ENCODE measurements at regions not wholly inside any gene's neighbourhood (a gene's known extent, or its start where the extent isn't known, plus 50 kb on each side); places are given as distances from the start of the nearest gene placed in this dataset.

DNA sequence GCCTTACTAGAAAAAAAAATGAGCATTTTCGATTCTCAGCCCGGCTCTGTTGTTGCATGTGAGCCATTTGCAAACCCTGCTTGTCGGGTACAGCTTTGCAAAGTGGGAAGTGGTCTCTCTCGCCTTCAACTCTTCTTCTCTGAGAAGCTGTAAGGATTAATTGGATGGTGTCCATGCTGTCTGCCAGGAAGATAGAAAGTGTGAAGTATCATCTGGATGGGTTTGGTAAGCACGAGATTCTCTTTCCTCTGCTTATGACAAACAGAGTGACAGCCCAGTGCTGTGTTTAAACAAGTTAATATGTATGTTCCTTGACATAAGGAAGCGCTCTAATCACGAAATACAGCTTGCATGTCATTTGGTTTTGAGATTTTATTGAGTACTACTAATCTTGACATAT is 109.1 kb upstream of the SPATA31D4 start:
- H3K9me3 Mint-ChIP-seq (ENCODE audit: low read depth, unreplicated experiment), result no peaks in the 10 kb centered on the region
- intact Hi-C loops (cut with micrococcal nuclease; ENCODE audit: unreplicated experiment), result no loop called here
- H3K4me1 Mint-ChIP-seq (ENCODE audit: low read depth, unreplicated experiment), result peaks cover 36% of the 10 kb centered on the region
- CTCF ChIA-PET, result no interaction called here
- no peaks in the 10 kb centered on the region for H3K36me3 Mint-ChIP-seq (ENCODE audit: insufficient read depth, unreplicated experiment)
- DNase-seq, result no peak
- H3K4me3 Mint-ChIP-seq (ENCODE audit: low read depth, unreplicated experiment), result no peak overlapping the region
- no peak overlapping the region for H3K27ac Mint-ChIP-seq (ENCODE audit: unreplicated experiment)
- no peaks in the 10 kb centered on the region for H3K27me3 Mint-ChIP-seq (ENCODE audit: unreplicated experiment)
- BruUV-seq (replicated peaks), result no TSS peak
- TF ChIP-seq, protein P1, sequence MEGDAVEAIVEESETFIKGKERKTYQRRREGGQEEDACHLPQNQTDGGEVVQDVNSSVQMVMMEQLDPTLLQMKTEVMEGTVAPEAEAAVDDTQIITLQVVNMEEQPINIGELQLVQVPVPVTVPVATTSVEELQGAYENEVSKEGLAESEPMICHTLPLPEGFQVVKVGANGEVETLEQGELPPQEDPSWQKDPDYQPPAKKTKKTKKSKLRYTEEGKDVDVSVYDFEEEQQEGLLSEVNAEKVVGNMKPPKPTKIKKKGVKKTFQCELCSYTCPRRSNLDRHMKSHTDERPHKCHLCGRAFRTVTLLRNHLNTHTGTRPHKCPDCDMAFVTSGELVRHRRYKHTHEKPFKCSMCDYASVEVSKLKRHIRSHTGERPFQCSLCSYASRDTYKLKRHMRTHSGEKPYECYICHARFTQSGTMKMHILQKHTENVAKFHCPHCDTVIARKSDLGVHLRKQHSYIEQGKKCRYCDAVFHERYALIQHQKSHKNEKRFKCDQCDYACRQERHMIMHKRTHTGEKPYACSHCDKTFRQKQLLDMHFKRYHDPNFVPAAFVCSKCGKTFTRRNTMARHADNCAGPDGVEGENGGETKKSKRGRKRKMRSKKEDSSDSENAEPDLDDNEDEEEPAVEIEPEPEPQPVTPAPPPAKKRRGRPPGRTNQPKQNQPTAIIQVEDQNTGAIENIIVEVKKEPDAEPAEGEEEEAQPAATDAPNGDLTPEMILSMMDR (IDR thresholded peaks at IDR 0.05; ENCODE audit: unreplicated experiment), result no peak

DNA sequence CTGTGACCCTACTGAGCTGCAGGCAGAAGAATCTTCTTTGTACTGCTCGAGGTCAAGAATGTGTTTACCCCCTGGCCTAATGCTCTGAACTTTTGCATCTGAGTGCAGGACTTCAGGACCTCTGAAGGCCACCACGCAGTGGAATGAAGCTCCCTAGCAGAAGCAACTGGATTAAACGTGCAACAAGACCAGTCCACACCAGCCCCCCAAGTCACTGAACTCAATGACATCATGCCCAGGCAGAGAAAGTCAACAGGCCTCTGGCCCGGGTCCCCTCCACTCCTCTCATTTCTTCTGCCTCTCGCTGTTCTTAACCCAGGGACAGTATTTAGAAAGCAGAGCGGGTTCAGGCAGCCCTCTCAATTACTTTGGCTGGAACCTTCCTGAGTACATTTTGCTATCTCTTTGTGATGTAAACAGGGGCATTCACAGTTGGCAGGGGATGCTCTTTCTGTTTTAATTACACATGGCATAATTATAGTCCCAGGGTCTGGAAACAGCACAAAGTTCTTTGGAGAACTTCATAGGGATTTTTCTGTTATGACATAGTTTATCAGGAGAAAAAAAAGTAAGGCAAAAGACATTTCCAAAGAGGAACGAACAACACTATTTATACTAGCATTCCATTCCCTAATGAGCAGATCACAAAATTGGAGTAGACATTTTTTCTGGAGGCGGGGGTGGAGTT is 108.2 kb upstream of the SPATA31D4 start:
- intact Hi-C loops (cut with micrococcal nuclease; ENCODE audit: unreplicated experiment), result loop anchor here (10.0 kb wide), 1 partner anchor 85 kb away; no protein-coding TSS in a partner anchor
- CTCF ChIA-PET, result no interaction called here
- H3K27ac Mint-ChIP-seq (ENCODE audit: unreplicated experiment), result no peak overlapping the region
- no peaks in the 10 kb centered on the region for H3K36me3 Mint-ChIP-seq (ENCODE audit: insufficient read depth, unreplicated experiment)
- TF ChIP-seq, protein P1 (IDR thresholded peaks at IDR 0.05; ENCODE audit: unreplicated experiment), result no peak
- H3K4me3 Mint-ChIP-seq (ENCODE audit: low read depth, unreplicated experiment), result no peak overlapping the region
- no peaks in the 10 kb centered on the region for H3K27me3 Mint-ChIP-seq (ENCODE audit: unreplicated experiment)
- H3K9me3 Mint-ChIP-seq (ENCODE audit: low read depth, unreplicated experiment), result no peaks in the 10 kb centered on the region
- no peak for DNase-seq
- H3K4me1 Mint-ChIP-seq (ENCODE audit: low read depth, unreplicated experiment), result peaks cover 35% of the 10 kb centered on the region
- BruUV-seq (replicated peaks), result no TSS peak

DNA sequence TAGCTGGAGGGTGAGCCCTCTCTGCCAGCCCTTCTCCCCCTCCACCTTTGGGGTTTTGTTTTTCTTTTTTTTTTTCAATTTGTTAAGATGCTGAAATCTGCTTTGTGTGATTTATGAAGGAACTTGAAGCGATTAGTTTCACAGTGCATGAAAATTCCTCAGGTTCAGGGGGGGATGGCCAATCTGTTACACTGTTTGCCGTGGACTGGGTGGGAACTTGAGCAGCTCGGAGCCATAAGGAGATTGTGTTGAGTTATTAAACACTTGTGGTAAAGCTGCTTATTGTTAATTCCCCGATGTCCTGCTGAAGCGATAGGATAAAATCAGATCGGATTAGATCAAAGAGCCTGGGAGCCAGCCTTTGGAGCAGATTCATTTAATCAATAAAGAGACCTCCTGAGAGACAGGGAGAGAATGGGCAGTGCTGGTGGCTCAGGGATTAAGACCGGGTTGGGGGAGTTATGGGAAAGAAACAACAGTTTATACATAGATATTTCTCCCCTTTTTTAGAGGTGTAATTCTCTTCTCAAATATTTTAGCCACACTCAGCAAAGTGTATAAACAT is 105.8 kb upstream of the SPATA31D4 start:
- H3K4me1 Mint-ChIP-seq (ENCODE audit: low read depth, unreplicated experiment), result peaks cover 34% of the 10 kb centered on the region
- no peak overlapping the region for H3K27ac Mint-ChIP-seq (ENCODE audit: unreplicated experiment)
- CTCF ChIA-PET, result interaction anchor here (0.6 kb wide), 1 partner anchor 38 kb away, joined by 4 read pairs; no protein-coding TSS in a partner anchor
- BruUV-seq (replicated peaks), result no TSS peak
- TF ChIP-seq, protein P1 (IDR thresholded peaks at IDR 0.05; ENCODE audit: unreplicated experiment), result no peak
- no peaks in the 10 kb centered on the region for H3K27me3 Mint-ChIP-seq (ENCODE audit: unreplicated experiment)
- no peak for DNase-seq
- H3K9me3 Mint-ChIP-seq (ENCODE audit: low read depth, unreplicated experiment), result no peaks in the 10 kb centered on the region
- no peaks in the 10 kb centered on the region for H3K36me3 Mint-ChIP-seq (ENCODE audit: insufficient read depth, unreplicated experiment)
- H3K4me3 Mint-ChIP-seq (ENCODE audit: low read depth, unreplicated experiment), result no peak overlapping the region
- intact Hi-C loops (cut with micrococcal nuclease; ENCODE audit: unreplicated experiment), result loop anchor here (10.0 kb wide), 1 partner anchor 88 kb away; no protein-coding TSS in a partner anchor

DNA sequence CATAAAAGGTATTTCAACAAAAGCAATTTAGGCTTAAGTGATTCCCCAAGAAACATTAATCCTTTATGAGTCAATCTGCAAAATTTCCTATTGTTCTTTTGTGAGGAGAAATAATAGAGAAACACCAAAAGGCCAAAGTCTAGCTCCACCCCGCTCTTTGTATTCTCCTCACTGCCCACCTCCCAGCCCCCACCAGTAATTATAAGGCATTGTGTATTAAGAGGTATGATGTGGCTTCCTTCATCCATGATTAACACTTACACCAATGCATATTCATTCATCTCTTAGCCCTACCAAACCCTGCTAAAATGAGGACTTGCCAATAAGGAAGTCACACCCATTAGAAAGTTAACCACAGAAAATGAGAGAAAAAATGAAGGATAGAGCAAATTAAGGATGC is 105.3 kb upstream of the SPATA31D4 start:
- no peak for DNase-seq
- TF ChIP-seq, protein P1 (IDR thresholded peaks at IDR 0.05; ENCODE audit: unreplicated experiment), result no peak
- intact Hi-C loops (cut with micrococcal nuclease; ENCODE audit: unreplicated experiment), result loop anchor here (10.0 kb wide), 1 partner anchor 88 kb away; no protein-coding TSS in a partner anchor
- Mint-ChIP-seq H3K27ac (ENCODE audit: unreplicated experiment) (no peak overlapping the region), H3K4me1 (ENCODE audit: low read depth, unreplicated experiment) (peaks cover 34% of the 10 kb centered on the region), H3K9me3 (ENCODE audit: low read depth, unreplicated experiment) (no peaks in the 10 kb centered on the region), H3K27me3 (ENCODE audit: unreplicated experiment) (no peaks in the 10 kb centered on the region), H3K36me3 (ENCODE audit: insufficient read depth, unreplicated experiment) (no peaks in the 10 kb centered on the region), H3K4me3 (ENCODE audit: low read depth, unreplicated experiment) (no peak overlapping the region)
- CTCF ChIA-PET, result no interaction called here
- no TSS peak for BruUV-seq (replicated peaks)
